ENCODE measurements at regions not wholly inside any gene's neighbourhood (a gene's known extent, or its start where the extent isn't known, plus 50 kb on each side); places are given as distances from the start of the nearest gene placed in this dataset.

DNA sequence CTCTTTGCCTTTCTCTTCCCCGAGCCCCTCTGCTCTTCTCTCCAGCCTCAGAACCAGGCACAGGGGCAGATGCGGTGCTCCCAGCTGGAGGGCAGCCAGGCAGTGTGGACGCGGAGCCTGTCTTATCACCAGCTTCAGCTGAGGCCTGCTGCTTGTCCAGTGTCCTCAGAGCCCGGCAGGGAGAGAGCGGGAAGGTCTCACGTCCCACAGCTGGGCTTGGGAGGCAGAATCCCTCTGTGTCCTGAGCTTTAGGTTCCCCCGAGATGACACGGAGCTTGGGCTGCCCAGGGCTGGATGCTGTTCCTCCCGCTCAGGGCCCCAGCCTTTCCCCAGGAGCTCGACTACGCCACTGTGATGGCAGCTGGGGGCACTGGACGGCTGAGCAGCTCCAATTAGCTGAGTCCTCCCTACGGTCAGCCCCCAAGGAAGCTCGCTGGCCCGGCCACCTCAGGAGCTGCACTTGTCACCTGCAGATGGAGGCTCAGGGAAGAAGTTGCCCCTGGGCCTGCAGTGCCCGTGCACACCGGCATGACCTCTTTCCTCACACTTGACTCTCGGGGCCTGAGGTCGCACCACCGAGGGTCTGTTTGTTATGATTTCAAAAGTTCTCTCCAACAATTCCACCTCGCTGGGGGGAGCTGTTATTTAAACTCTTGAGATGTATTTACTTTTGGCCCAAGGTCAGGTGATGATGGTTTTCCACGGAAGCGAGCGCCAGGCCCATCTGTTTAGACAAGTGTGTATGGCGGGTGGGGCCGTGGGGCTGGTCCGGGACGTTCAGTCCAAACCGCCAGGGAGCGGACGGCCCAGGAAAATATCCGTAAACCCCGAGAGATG is 127.3 kb downstream of the SIK1 start:
- POLR2A ChIA-PET, result no interaction called here
- H3K36me3 Mint-ChIP-seq, result peaks cover 0 to 1% (median 0%) of the 10 kb centered on the region in 3 donors
- peaks cover 0 to 6% (median 0%) of the 10 kb centered on the region in 9 donors for H3K9me3 Mint-ChIP-seq
- no peak overlapping the region for H3K27ac Mint-ChIP-seq
- ATAC-seq (no peak), DNase-seq (no peak)
- peaks cover 4 to 9% (median 4%) of the 10 kb centered on the region in 5 donors for H3K27me3 Mint-ChIP-seq
- peaks cover 0 to 11% (median 1%) of the 10 kb centered on the region in 4 donors for H3K4me1 Mint-ChIP-seq
- H3K4me3 Mint-ChIP-seq, result no peak overlapping the region

DNA sequence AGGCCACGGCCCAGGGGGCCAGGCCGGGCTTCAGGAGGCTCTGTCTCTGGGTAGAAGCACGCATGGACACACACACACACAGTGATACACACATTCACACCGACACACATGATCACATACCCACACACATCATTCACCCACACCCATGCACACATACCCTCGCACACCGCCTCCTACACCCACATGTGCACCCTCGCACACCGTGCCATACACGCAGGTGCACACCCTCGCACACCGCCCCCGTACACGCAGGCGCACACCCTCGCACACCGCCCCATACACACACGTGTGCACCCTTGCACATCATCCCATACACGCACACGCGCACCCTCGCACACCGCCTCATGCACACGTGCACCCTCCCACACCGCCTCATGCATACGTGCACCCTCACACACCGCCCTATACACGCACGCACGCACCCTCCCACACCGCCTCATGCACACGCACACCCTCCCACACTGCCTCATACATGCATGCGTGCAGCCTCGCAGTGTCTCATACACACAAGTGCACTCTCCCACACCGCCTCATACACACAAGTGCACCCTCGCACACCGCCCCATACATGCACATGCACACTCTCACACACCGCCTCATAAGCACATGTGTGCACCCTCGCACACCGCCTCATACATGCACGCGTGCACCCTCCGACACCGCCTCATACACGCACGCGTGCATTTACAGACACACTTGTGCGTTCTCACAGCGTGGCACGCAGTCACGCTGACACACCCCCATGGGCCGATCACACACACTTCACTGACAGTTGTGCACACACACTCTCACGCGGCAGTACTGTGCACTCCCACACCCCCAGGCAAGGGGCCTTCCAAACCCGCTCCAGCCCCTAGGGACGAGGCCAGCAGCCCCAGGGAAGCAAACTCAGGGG is 128.1 kb downstream of the SIK1 start:
- POLR2A ChIA-PET, result no interaction called here
- no peak overlapping the region for H3K4me3 Mint-ChIP-seq
- H3K4me1 Mint-ChIP-seq, result peaks cover 0 to 12% (median 1%) of the 10 kb centered on the region in 4 donors
- peaks cover under 1 to 8% (median 2%) of the 10 kb centered on the region in 5 donors for H3K27me3 Mint-ChIP-seq
- ATAC-seq (no peak), DNase-seq (peak in 1 of 10 donors; percentile 57)
- H3K36me3 Mint-ChIP-seq, result peaks cover 0 to 1% (median 0%) of the 10 kb centered on the region in 3 donors
- peak overlapping the region in 3 of 10 donors; percentile 13 to 63 (median 19) for H3K27ac Mint-ChIP-seq
- peaks cover 0 to 6% (median 0%) of the 10 kb centered on the region in 9 donors for H3K9me3 Mint-ChIP-seq

DNA sequence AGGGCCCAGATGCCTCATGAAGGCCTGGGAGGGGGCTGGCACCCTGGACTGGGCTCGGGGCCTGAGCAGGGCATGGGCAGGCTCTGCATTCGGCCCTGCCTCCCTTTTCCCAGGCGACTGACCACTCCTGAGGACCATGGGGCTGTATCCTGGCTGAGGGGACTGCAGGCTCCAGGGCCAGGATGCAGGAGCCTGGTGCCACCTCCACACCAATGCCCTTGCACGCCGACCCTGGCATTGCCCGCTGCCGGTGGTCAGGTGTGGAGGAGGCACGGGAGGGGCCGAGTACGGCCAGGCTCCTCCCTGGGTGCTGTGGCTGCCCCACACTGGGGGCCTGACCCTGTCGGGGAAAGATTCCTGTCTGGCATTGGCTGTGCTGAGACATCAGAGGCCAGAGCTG is 128.9 kb downstream of the SIK1 start:
- DNase-seq (peak in 1 of 10 donors; percentile 42), ATAC-seq (no peak)
- Mint-ChIP-seq H3K36me3 (peaks cover 0 to 1% (median 0%) of the 10 kb centered on the region in 3 donors), H3K4me3 (no peak overlapping the region), H3K27me3 (peaks cover 0 to 8% (median 2%) of the 10 kb centered on the region in 5 donors), H3K9me3 (peaks cover 0 to 6% (median 0%) of the 10 kb centered on the region in 9 donors), H3K27ac (no peak overlapping the region), H3K4me1 (peaks cover 0 to 12% (median 3%) of the 10 kb centered on the region in 4 donors)
- POLR2A ChIA-PET, result no interaction called here

DNA sequence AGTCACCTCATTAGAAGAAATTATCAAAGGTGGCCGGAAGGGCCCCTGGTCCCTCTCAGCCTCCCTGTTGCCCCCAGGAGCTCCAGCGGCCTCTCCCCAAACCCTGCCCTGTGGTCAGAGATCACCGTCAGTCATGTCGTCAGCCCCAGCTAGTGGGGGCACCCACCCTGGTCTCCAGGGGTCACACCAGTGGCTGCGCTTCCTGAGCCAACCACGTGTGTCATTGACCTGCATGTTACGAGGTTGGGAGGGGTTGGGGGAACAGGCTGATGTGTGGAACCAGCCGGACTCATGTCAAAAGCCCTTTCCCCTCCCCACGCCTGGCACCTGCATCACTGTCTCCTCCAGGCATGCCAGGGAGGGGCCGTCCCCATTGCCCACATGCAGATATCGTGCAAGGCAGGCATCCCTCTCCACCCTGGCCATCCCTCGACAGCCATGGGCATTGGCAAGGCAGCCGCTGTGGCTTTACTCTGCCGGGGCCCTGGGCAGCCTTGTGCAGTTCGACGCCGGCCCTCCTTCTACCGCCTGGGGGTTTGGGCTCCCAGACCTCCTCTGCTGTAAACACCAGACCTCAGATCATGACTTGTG is 128.7 kb downstream of the CRYAA start:
- peak in 1 of 10 donors; percentile 60 for DNase-seq

DNA sequence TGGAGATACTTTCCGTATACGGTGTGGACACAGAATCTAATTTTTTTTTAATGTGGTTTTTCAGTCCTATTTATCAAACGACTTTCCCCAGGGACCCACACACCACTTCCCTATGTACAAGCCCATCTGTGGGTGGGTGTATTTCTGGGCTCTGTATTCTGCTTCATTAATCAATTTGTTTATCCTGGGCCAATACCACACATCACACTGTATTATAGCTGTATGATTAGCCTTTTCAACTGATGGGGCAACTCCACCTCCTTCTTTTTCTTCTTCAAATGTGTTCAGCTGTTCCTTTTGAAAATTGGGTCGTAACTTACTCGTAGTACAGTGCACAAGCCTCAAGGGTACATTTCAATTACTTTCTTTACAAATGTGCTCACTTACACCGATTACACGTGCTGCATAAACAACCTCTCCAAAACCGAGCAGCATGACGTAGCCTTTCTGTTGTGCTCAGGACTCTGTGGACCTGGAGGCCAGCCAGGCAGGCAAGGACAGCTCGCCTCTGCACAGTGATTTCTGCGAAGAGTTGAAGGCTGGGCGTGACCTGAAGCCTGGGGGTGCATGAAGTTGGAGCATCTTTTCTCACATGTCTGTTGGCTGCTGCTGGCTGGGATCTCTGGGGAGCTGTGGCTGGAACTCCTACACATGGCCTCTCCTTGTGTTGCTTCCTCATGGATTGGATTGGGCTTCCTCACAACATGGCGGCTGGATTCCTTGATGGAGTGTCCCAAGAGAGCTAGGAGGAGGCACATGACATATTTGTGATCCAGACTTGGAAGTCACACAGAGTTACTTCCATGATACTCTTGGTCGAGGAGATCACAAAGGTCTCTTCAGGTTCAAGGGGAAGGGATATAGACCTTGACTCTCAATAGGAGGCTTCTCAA is 126.5 kb downstream of the CRYAA start:
- H3K27ac Mint-ChIP-seq, result peak overlapping the region in 1 of 10 donors; percentile 13
- peak in 1 of 10 donors; percentile 50 for DNase-seq
- POLR2A ChIA-PET, result no interaction called here
- H3K4me1 Mint-ChIP-seq, result peaks cover 0 to 17% (median 3%) of the 10 kb centered on the region in 4 donors
- peaks cover 0 to 1% (median 0%) of the 10 kb centered on the region in 3 donors for H3K36me3 Mint-ChIP-seq
- peaks cover 0 to 8% (median 2%) of the 10 kb centered on the region in 5 donors for H3K27me3 Mint-ChIP-seq
- peaks cover 0 to 6% (median 0%) of the 10 kb centered on the region in 9 donors for H3K9me3 Mint-ChIP-seq
- no peak overlapping the region for H3K4me3 Mint-ChIP-seq
- no peak for ATAC-seq

More for the DNA sequence above, 128.7 kb downstream of the CRYAA start:
- H3K4me1 Mint-ChIP-seq, result peaks cover 0 to 12% (median 3%) of the 10 kb centered on the region in 4 donors
- ATAC-seq, result no peak
- H3K36me3 Mint-ChIP-seq, result peaks cover 0 to 1% (median 0%) of the 10 kb centered on the region in 3 donors
- no peak overlapping the region for H3K4me3 Mint-ChIP-seq
- POLR2A ChIA-PET, result no interaction called here
- H3K9me3 Mint-ChIP-seq, result peaks cover 0 to 6% (median 0%) of the 10 kb centered on the region in 9 donors
- no peak overlapping the region for H3K27ac Mint-ChIP-seq
- peaks cover 0 to 8% (median 2%) of the 10 kb centered on the region in 5 donors for H3K27me3 Mint-ChIP-seq

DNA sequence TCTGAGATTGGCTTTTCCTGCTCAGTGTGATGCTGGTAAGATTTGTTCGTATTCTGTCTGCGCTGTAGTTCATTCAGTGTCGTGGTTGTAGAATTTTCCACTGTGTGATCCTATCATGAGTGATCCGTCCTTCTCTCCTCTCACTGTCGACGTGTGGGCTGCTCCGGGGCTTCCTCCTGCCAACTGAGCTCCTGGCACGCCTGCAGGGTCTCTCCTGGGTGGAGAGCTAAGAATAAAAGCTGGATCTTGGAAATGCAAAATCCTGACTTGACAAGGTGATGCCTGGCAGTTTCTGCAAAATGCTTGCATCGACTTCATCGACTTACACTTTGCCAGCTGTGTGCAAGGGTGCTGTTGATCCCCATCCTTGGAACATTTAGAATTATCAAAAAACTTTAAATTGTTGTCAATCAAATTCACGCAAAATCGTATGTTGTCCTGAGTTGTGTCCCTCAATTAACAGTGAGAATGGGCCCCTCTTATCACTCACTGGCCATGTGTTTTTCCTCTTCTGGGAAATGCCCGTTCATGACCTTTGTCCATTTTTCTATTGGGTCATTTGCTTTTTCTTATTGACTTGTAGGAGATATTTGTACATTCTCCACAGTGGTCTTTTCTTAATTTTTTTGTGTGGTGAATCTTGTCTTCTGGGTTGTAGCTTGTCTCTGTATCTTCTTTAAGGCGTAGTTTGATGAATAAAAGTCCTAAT is 125.5 kb downstream of the CRYAA start:
- Mint-ChIP-seq H3K27me3 (peaks cover 0 to 8% (median 2%) of the 10 kb centered on the region in 5 donors), H3K4me1 (peaks cover 0 to 17% (median 3%) of the 10 kb centered on the region in 4 donors), H3K9me3 (peaks cover 0 to 6% (median 0%) of the 10 kb centered on the region in 9 donors), H3K36me3 (peaks cover 0 to 1% (median 0%) of the 10 kb centered on the region in 3 donors), H3K4me3 (no peak overlapping the region), H3K27ac (no peak overlapping the region)
- DNase-seq (peak in 1 of 10 donors; percentile 23), ATAC-seq (no peak)
- POLR2A ChIA-PET, result no interaction called here

DNA sequence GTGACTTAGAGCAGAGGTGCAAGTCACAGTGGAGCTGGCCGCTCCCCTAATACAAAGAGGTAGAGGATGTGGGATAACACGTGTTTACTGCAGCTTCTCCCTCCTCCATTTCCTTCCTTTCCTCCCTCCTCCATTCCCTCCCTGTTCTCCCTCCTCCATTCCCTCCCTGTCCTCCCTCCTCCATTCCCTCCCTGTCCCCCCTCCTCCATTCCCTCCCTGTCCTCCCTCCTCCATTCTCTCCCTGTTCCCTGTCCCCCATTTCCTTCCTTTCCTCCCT is 124.0 kb downstream of the CRYAA start:
- POLR2A ChIA-PET, result no interaction called here
- H3K9me3 Mint-ChIP-seq, result peaks cover 0 to 6% (median 0%) of the 10 kb centered on the region in 9 donors
- DNase-seq, result no peak
- H3K4me3 Mint-ChIP-seq, result no peak overlapping the region
- peaks cover 0 to 1% (median 0%) of the 10 kb centered on the region in 3 donors for H3K36me3 Mint-ChIP-seq
- H3K27me3 Mint-ChIP-seq, result peaks cover 0 to 4% (median 0%) of the 10 kb centered on the region in 5 donors
- no peak for ATAC-seq
- peaks cover 0 to 17% (median 3%) of the 10 kb centered on the region in 4 donors for H3K4me1 Mint-ChIP-seq
- H3K27ac Mint-ChIP-seq, result peak overlapping the region in 1 of 10 donors; percentile 25

DNA sequence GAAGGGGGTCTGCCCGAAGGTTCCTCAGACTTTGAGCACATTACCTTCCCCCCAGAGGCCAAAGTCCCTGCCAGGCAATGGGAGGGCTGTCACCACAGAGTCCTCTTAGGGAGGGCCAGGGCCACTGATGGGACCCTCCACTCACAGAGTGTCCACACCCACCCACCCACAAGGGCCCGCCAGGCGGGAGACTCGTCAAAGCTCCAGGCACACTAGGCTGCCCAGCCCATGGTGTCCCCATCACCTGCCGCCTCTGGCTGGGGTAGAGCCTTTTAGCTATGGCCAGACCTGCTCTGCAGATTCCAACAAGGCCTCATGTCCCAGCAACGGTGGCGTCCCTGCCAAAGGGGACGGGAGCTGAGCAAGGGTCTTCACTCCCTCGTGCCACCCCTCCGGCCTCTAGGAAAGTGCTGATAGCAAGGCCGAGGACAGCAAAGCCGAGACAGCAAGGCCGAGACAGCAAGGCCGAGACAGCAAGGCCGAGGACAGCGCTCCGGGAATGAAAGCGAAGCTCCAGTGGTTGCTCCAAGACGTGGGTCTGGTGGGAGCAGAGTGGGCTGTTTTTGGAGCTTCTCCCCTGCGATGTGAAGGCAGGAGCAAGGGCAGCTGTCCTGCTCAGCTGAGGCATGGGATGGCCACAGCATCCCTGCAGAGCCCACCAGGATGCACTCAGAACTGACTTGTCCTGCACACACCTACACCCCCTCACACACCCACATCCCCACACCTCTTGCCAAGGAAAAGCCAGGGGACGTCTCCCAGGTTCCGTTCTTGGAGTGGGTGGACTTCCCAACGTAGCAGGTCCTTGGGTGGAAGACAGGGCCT is 123.4 kb downstream of the CRYAA start:
- Mint-ChIP-seq H3K27me3 (peaks cover 0 to 4% (median 0%) of the 10 kb centered on the region in 5 donors), H3K4me1 (peaks cover 0 to 19% (median 4%) of the 10 kb centered on the region in 4 donors), H3K4me3 (no peak overlapping the region), H3K27ac (peak overlapping the region in 1 of 10 donors; percentile 25), H3K36me3 (peaks cover 0 to 1% (median 0%) of the 10 kb centered on the region in 3 donors), H3K9me3 (peaks cover 0 to 6% (median 0%) of the 10 kb centered on the region in 9 donors)
- peak in 1 of 10 donors; percentile 60 for DNase-seq
- ATAC-seq, result no peak
- POLR2A ChIA-PET, result no interaction called here

DNA sequence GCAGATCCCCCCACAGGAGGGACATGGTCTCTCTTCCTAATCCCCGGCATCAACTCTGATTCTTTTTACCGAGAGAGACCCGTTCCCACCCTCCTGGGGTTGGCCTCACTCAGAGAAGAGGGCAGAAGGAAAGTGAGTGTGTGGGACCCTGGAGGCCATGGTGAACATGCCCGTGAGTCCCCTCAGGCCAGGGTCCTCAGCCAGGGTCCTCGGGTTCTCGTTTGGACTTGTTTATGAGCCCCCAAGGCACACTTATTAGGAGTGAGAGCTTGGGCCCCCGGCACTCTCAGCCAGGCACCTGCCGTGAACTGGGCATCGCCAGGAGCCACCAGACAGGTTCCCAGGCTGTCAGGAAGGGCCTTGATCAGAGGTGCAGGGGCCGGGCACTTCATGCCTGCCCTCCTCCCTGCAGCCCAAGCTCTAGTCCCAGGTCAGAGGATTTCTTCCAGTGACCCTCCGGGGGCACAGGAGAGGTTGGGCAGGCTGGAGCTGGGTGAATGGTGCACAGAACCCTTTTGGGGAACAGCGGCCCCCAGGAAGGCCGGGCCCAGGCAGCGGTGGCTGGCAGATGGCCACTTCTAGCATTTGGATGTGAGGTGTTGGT is 122.6 kb downstream of the CRYAA start:
- DNase-seq (peak in 1 of 10 donors; percentile 51), ATAC-seq (no peak)
- Mint-ChIP-seq H3K27ac (no peak overlapping the region), H3K36me3 (peaks cover 0 to 1% (median 0%) of the 10 kb centered on the region in 3 donors), H3K4me1 (peaks cover 0 to 23% (median 7%) of the 10 kb centered on the region in 4 donors), H3K4me3 (no peak overlapping the region), H3K27me3 (peaks cover 0 to 4% (median 0%) of the 10 kb centered on the region in 5 donors), H3K9me3 (peaks cover 0 to 6% (median 0%) of the 10 kb centered on the region in 9 donors)
- POLR2A ChIA-PET, result no interaction called here

All from naive thymus-derived CD8-positive, alpha-beta T cell (primary cell).